ENCODE measurements at regions not wholly inside any gene's neighbourhood (a gene's known extent, or its start where the extent isn't known, plus 50 kb on each side); places are given as distances from the start of the nearest gene placed in this dataset.

GRCh38 chr5:142259758-142260157 lies 65.1 kb downstream of the SPRY4 start:
- no peaks in the 10 kb centered on the region for H3K36me3 ChIP-seq (ENCODE audit: insufficient read depth, low read depth, low read length)
- no peaks in the 10 kb centered on the region for H3K9me3 ChIP-seq (ENCODE audit: insufficient read depth, low read depth, low read length)
- H3K4me3 ChIP-seq (ENCODE audit: low read length), result no peak overlapping the region
- no peak overlapping the region for H3K27ac ChIP-seq (ENCODE audit: low read length)
- H3K9ac ChIP-seq (ENCODE audit: low read depth, low read length), result no peak overlapping the region
- no peaks in the 10 kb centered on the region for H3K27me3 ChIP-seq (ENCODE audit: insufficient read depth, low read length)
- H3K4me1 ChIP-seq (ENCODE audit: insufficient read depth, low read length), result peaks cover 10% of the 10 kb centered on the region

DNA sequence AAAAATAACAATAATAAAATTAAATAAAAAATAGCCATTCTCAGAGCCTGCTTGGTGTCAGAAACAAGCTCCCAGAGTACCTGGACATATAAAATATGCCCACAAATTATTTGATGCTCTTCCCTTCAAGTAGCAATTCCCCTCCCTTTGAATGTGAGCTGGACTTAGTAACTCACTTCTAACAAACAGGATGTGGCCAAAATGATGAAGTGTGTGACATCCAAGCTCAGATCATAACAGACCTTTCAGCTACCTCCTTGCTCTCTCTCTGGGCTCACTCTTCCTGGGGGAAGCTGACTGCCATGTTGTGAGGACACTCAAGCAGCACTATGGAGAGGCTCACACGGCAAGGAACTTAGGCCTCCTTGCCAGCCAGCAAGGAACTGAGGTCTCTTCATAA lies 69.0 kb downstream of the SPRY4 start:
- Histone ChIP-seq H3K4me1 (ENCODE audit: insufficient read depth, low read length) (peaks cover 6% of the 10 kb centered on the region; the same call in 1 of the 2 replicates), H3K27me3 (ENCODE audit: insufficient read depth, low read length) (no peaks in the 10 kb centered on the region), H3K27ac (ENCODE audit: low read length) (no peak overlapping the region), H3K9ac (ENCODE audit: low read depth, low read length) (no peak overlapping the region), H3K4me3 (ENCODE audit: low read length) (no peak overlapping the region), H3K36me3 (ENCODE audit: insufficient read depth, low read depth, low read length) (no peaks in the 10 kb centered on the region), H3K9me3 (ENCODE audit: insufficient read depth, low read depth, low read length) (no peaks in the 10 kb centered on the region)

DNA sequence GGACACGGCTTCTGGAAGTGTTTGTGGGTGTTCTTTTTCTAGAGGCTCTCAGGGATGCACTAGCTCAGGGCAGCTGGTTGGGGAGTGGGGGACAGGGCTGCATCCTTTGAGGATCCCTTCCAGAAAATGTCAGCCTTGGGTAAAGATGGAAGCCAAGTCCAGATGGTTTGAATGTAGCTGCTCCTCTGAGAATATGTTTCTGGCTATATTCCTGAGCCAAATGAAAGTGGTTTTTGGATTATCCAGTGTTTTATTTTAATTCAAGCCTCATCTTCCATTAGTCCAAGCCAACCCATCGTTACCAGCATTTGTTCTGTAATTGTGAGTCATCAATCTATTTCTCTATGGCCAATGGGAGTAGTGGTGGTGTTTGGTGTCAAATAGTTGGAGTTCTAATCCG lies 70.4 kb downstream of the SPRY4 start:
- no peak overlapping the region for H3K9ac ChIP-seq (ENCODE audit: low read depth, low read length)
- no peaks in the 10 kb centered on the region for H3K4me1 ChIP-seq (ENCODE audit: insufficient read depth, low read length)
- no peak overlapping the region for H3K4me3 ChIP-seq (ENCODE audit: low read length)
- H3K27me3 ChIP-seq (ENCODE audit: insufficient read depth, low read length), result no peaks in the 10 kb centered on the region
- no peak overlapping the region for H3K27ac ChIP-seq (ENCODE audit: low read length)
- H3K36me3 ChIP-seq (ENCODE audit: insufficient read depth, low read depth, low read length), result no peaks in the 10 kb centered on the region
- H3K9me3 ChIP-seq (ENCODE audit: insufficient read depth, low read depth, low read length), result no peaks in the 10 kb centered on the region

DNA sequence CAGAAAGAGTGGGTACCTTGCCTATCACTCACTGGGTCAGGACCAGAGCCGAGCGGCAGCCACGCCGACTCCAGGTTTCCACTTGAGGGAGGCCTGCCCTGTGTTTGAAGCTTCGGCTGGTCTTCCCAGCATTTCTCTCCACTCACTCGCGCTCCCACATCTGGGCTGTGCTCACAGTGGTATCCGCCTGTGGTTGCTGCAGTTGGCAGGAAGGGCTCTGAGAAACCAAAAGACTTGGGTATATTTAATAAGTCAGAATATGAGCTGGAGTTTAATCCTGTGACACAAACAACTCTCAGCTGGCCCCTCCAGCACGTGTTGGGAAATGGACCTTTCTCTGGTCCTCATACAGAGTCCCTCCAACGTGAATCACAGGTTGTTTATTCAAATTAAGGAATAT lies 70.9 kb downstream of the SPRY4 start:
- H3K4me3 ChIP-seq (ENCODE audit: low read length), result no peak overlapping the region
- H3K4me1 ChIP-seq (ENCODE audit: insufficient read depth, low read length), result no peaks in the 10 kb centered on the region
- no peaks in the 10 kb centered on the region for H3K36me3 ChIP-seq (ENCODE audit: insufficient read depth, low read depth, low read length)
- H3K27ac ChIP-seq (ENCODE audit: low read length), result no peak overlapping the region
- H3K27me3 ChIP-seq (ENCODE audit: insufficient read depth, low read length), result no peaks in the 10 kb centered on the region
- no peaks in the 10 kb centered on the region for H3K9me3 ChIP-seq (ENCODE audit: insufficient read depth, low read depth, low read length)
- no peak overlapping the region for H3K9ac ChIP-seq (ENCODE audit: low read depth, low read length)

DNA sequence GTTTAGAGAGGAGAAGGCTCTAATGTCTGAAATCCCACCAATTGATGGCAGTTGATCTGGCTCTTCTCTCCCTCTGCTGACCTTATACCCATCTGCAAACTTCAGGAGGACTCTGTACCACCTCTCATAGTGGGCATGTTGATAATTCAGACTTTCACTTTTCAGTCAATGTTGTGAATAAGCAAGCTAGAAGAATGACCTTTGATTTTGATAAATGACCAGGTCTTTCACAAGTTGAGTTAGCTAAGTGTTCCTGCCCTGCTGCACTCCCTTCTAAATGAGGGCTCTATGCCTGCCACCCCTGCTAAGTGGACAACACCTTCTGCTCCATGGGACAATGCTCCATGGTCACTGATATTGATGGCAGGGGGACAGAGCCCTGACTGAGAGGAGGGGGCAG lies 74.7 kb downstream of the SPRY4 start:
- Histone ChIP-seq H3K9me3 (ENCODE audit: insufficient read depth, low read depth, low read length) (no peaks in the 10 kb centered on the region), H3K36me3 (ENCODE audit: insufficient read depth, low read depth, low read length) (no peaks in the 10 kb centered on the region), H3K4me1 (ENCODE audit: insufficient read depth, low read length) (peaks cover 4% of the 10 kb centered on the region; the same call in 1 of the 2 replicates), H3K9ac (ENCODE audit: low read depth, low read length) (no peak overlapping the region), H3K4me3 (ENCODE audit: low read length) (no peak overlapping the region), H3K27ac (ENCODE audit: low read length) (no peak overlapping the region), H3K27me3 (ENCODE audit: insufficient read depth, low read length) (no peaks in the 10 kb centered on the region)

GRCh38 chr5:142248853-142249462 lies 75.9 kb downstream of the SPRY4 start:
- H3K36me3 ChIP-seq (ENCODE audit: insufficient read depth, low read depth, low read length), result no peaks in the 10 kb centered on the region
- H3K27ac ChIP-seq (ENCODE audit: low read length), result no peak overlapping the region
- no peak overlapping the region for H3K4me3 ChIP-seq (ENCODE audit: low read length)
- peaks cover 4% of the 10 kb centered on the region; the same call in 1 of the 2 replicates for H3K4me1 ChIP-seq (ENCODE audit: insufficient read depth, low read length)
- no peak overlapping the region for H3K9ac ChIP-seq (ENCODE audit: low read depth, low read length)
- no peaks in the 10 kb centered on the region for H3K9me3 ChIP-seq (ENCODE audit: insufficient read depth, low read depth, low read length)
- H3K27me3 ChIP-seq (ENCODE audit: insufficient read depth, low read length), result no peaks in the 10 kb centered on the region

- Histone ChIP-seq H3K9me3 (ENCODE audit: insufficient read depth, low read depth, low read length) (no peaks in the 10 kb centered on the region), H3K36me3 (ENCODE audit: insufficient read depth, low read depth, low read length) (no peaks in the 10 kb centered on the region), H3K27ac (ENCODE audit: low read length) (no peak overlapping the region), H3K4me1 (ENCODE audit: insufficient read depth, low read length) (peaks cover 4% of the 10 kb centered on the region; the same call in 1 of the 2 replicates), H3K9ac (ENCODE audit: low read depth, low read length) (no peak overlapping the region; the same call in 1 of the 2 replicates), H3K4me3 (ENCODE audit: low read length) (no peak overlapping the region), H3K27me3 (ENCODE audit: insufficient read depth, low read length) (no peaks in the 10 kb centered on the region)
Observed at GRCh38 chr5:142246258-142246657, 78.6 kb downstream of the SPRY4 start.

GRCh38 chr5:142245786-142246185 lies 79.0 kb downstream of the SPRY4 start:
- no peaks in the 10 kb centered on the region for H3K36me3 ChIP-seq (ENCODE audit: insufficient read depth, low read depth, low read length)
- no peak overlapping the region for H3K4me3 ChIP-seq (ENCODE audit: low read length)
- H3K27ac ChIP-seq (ENCODE audit: low read length), result no peak overlapping the region
- H3K9ac ChIP-seq (ENCODE audit: low read depth, low read length), result no peak overlapping the region
- H3K9me3 ChIP-seq (ENCODE audit: insufficient read depth, low read depth, low read length), result no peaks in the 10 kb centered on the region
- H3K4me1 ChIP-seq (ENCODE audit: insufficient read depth, low read length), result peaks cover 4% of the 10 kb centered on the region; the same call in 1 of the 2 replicates
- H3K27me3 ChIP-seq (ENCODE audit: insufficient read depth, low read length), result no peaks in the 10 kb centered on the region

DNA sequence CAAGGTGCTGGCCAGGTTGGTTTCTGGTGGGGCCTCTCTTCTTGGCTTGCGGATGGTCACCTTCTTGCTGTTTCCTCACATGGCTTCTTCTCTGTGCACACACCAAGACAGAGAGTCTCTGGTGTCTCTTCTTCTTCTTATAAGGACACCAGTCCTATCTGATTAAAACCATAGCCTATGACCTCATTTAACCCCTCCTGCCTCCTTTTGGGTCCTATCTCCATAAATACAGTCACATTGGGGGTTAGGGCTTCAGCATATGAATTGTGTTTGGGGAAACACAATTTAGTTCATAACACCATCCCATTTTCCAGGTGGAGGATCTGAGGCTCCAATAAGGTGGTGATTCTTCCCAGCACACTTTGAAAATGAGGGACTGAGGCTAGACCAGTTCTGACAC lies 80.4 kb downstream of the SPRY4 start:
- Histone ChIP-seq H3K27ac (ENCODE audit: low read length) (no peak overlapping the region), H3K9ac (ENCODE audit: low read depth, low read length) (no peak overlapping the region), H3K4me1 (ENCODE audit: insufficient read depth, low read length) (peaks cover 4% of the 10 kb centered on the region; the same call in 1 of the 2 replicates), H3K4me3 (ENCODE audit: low read length) (no peak overlapping the region), H3K27me3 (ENCODE audit: insufficient read depth, low read length) (no peaks in the 10 kb centered on the region), H3K9me3 (ENCODE audit: insufficient read depth, low read depth, low read length) (no peaks in the 10 kb centered on the region), H3K36me3 (ENCODE audit: insufficient read depth, low read depth, low read length) (no peaks in the 10 kb centered on the region)

- Histone ChIP-seq H3K4me3 (ENCODE audit: low read length) (no peak overlapping the region), H3K9ac (ENCODE audit: low read depth, low read length) (no peak overlapping the region), H3K27me3 (ENCODE audit: insufficient read depth, low read length) (no peaks in the 10 kb centered on the region), H3K9me3 (ENCODE audit: insufficient read depth, low read depth, low read length) (no peaks in the 10 kb centered on the region), H3K36me3 (ENCODE audit: insufficient read depth, low read depth, low read length) (no peaks in the 10 kb centered on the region), H3K4me1 (ENCODE audit: insufficient read depth, low read length) (peaks cover 4% of the 10 kb centered on the region; the same call in 1 of the 2 replicates), H3K27ac (ENCODE audit: low read length) (no peak overlapping the region)
Observed at GRCh38 chr5:142242272-142242671, 82.5 kb downstream of the SPRY4 start.

- H3K9me3 ChIP-seq (ENCODE audit: insufficient read depth, low read depth, low read length), result no peaks in the 10 kb centered on the region
- H3K4me1 ChIP-seq (ENCODE audit: insufficient read depth, low read length), result peaks cover 23% of the 10 kb centered on the region
- no peaks in the 10 kb centered on the region for H3K36me3 ChIP-seq (ENCODE audit: insufficient read depth, low read depth, low read length)
- H3K27me3 ChIP-seq (ENCODE audit: insufficient read depth, low read length), result no peaks in the 10 kb centered on the region
- no peak overlapping the region for H3K4me3 ChIP-seq (ENCODE audit: low read length)
- H3K27ac ChIP-seq (ENCODE audit: low read length), result no peak overlapping the region
- no peak overlapping the region for H3K9ac ChIP-seq (ENCODE audit: low read depth, low read length)
Observed at GRCh38 chr5:142239394-142240159, 85.2 kb downstream of the SPRY4 start.

DNA sequence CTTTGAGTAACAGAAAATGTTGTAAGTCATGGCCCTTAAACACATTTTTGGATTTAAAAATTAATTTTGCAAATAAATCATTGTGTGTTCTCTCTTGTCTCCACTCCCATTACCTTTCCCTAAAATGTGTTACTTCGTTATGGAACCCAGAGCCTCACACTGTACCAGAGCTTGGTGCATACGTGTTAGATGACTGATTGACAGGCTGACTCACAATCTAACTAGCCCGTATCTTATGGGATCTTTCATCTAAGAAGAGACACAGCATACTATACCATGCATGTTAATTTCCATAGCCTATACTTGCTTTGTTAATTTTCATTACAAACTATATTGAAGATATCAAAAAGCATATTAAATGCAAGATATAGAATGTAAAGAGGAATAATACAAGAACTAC lies 87.1 kb downstream of the SPRY4 start:
- H3K27me3 ChIP-seq (ENCODE audit: insufficient read depth, low read length), result no peaks in the 10 kb centered on the region
- H3K27ac ChIP-seq (ENCODE audit: low read length), result peak overlapping the region; percentile 5
- no peaks in the 10 kb centered on the region for H3K36me3 ChIP-seq (ENCODE audit: insufficient read depth, low read depth, low read length)
- no peaks in the 10 kb centered on the region for H3K9me3 ChIP-seq (ENCODE audit: insufficient read depth, low read depth, low read length)
- H3K4me1 ChIP-seq (ENCODE audit: insufficient read depth, low read length), result peaks cover 29% of the 10 kb centered on the region
- H3K9ac ChIP-seq (ENCODE audit: low read depth, low read length), result no peak overlapping the region; the same call in 1 of the 2 replicates
- no peak overlapping the region for H3K4me3 ChIP-seq (ENCODE audit: low read length)
